ENCODE measurements at regions not wholly inside any gene's neighbourhood (a gene's known extent, or its start where the extent isn't known, plus 50 kb on each side); places are given as distances from the start of the nearest gene placed in this dataset.

DNA sequence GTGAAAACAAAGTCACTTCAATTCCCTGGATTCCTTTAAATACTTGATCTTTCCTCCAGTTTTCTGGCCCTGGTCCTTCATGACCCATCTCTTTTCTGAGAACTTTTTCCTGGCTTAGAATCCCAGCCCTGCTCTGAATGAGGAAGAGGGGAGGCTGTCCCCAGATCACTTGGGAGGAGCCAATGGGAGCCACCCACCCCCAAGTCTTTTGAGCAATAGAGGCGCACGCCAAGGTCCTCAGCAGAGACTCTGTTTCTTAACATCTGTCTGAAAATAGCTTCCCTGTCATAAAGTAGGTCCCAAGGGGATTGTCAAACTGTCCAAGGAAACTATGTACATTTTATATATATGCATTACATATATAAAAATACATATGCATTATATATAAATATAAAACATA lies 126.8 kb downstream of the ADRA2A start:
- DNase-seq (ENCODE audit: low spot score) = no peak

DNA sequence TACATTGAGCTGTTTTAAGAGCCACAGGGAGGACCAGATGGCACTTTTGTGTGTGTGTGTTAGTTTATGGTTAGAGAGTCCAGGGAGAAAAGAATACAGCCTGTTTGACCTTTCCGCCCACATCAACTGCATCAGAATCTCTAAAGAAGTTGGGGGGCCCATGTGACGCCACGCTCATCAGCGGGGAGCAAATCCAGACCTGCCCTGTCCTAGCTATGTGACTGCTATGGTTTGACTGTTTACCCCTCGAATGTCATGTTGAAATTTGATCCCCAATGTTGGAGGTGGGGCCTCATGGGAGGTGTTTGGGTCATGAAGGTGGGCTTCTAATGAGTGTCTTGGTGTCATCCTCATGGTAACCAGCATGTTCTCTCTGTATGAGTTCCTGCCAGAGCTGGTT lies 128.0 kb downstream of the ADRA2A start:
- DNase-seq (ENCODE audit: low spot score) = no peak

GRCh38 chr10:111206521-111206920 lies 129.7 kb downstream of the ADRA2A start:
- DNase-seq (ENCODE audit: low spot score) = no peak

DNA sequence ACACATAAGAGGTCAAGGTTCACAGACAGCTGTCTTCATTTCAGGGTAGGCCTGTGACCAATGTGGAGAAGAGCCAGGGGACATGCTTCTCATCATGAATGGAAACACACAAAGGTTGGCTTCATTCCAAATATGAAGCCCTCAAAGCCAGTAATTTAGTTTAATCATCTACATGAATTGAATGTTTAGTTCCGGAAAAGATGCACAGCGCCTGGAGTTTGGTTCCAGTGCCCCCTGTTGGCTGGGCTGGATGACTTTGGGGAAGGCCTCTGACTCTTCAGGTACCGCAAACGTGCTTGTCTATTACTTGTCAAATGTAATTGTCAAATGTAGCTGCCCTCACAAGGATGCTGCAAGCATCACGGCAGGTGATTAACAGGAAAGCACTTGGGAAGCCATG lies 130.7 kb downstream of the ADRA2A start:
- peak; percentile 20 for DNase-seq (ENCODE audit: low spot score)

- DNase-seq (ENCODE audit: low spot score) = no peak
Measured at GRCh38 chr10:111208951-111209350, 132.1 kb downstream of the ADRA2A start.

DNA sequence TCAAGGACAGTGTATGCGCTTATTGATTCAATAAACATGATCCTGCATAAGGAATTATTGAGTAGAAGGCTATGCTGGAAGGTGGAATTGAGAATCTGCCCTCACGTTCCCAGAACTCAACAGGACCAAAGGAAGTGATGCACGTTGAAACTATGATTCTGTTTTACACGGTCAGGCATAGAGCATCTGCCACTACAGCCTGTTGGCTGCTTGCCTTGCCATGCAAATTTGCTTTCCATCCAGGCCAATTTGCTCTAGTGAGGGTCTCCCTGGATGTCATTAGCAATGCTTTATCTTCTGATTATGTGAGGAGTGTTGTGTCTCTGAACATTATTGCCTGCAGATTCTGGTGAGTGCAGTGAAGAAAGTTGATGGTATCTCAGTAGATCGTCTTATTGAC lies 132.9 kb downstream of the ADRA2A start:
- no peak for DNase-seq (ENCODE audit: low spot score)

GRCh38 chr10:111211241-111211640 lies 134.4 kb downstream of the ADRA2A start:
- no peak for DNase-seq (ENCODE audit: low spot score)

DNA sequence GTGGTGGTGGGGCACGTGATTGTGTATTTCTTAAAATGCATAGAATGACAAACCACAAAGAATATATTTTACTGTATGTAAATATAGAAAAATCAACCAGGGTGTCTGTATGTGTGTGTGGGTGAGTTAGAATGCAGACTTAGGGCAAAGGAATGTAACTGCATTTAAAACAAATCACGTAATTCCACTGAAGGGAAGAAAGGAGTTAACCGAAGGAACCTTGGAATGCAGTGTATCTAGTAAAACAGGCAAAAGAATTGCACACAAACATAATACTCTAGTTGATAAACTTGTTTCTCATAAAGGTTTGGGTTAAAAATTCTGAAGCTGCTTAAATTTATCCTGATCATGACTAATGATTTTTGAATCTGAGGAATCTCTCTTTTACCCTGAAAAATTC lies 134.9 kb downstream of the ADRA2A start:
- DNase-seq (ENCODE audit: low spot score) = no peak

DNA sequence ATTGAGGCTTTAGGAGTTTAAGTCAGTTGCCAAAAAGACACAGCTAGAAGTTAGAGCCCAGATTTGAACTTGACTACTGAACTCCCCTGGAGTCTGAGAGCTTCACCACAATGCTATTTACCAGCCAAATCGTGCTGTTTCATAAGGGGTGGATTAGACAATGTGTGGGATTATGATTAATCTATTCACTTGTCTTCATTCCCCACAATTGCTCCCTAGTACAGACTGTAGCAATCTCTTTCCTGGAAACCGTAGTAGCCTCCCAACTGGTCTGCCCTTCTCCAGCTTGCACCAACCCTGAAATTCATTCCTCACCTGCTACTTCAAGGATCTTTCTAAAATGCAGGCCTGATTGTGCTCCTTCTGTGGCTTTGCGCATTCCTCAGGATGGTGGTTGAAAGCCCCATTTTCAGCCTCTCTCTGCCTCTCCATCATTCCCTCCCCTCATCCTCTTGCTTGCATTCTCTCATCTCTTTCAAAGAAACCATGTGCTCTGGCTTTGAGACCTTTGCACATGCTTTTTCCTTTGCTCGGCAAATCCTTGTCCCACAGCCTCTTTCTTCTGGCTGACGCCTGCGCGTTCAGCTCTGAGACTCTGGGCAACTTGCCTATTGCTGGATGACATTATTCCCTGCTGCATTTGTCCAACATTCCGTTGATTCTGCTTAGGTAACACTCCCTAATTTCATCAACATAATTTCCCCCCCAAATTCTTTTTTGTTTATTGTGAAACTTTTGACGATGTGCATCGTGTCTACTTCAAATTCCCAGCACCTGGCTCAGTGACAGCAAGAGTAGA lies 145.1 kb downstream of the ADRA2A start:
- no peak for DNase-seq (ENCODE audit: low spot score)

DNA sequence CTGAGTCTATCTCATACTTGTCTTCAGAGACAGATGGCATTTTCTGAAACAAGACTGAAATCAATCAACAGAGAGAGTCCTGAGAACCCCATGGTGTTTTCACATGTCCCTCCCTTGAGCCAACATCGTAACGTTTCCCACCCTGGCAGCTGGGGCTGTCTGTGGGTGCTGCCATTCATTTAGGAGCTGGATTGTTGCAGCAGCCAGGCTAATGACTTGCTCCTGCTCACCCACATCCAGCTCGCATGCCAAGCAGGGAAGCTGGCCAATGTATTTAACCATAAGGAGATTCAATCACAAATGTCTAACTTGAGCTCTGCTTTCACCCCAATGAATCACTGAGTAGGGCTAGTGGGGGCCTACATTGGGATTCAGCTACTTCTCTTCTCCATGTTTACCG lies 146.1 kb downstream of the ADRA2A start:
- no peak for DNase-seq (ENCODE audit: low spot score)

DNA sequence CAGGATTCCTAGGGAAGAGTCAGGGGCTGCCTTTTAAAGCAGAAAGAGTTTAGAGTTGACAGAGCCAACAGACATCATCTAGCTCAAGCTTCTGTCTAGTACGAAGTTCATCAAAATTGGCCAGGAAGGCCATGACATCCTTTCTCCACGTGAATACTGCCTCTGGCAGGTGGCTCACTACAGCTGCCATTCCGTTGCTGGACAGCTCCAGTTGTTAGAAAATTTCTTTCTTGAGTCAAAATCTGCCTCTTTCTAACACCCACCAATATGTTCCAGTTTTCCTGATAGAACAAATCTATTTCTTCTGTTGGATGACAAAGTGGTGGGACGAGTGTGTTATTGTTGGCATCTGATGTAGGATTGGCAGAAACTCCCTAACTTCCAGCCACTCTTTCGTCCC lies 154.9 kb downstream of the ADRA2A start:
- DNase-seq (ENCODE audit: low spot score) = no peak

GRCh38 chr10:111233439-111233838 lies 156.6 kb downstream of the ADRA2A start:
- no peak for DNase-seq (ENCODE audit: low spot score)

DNA sequence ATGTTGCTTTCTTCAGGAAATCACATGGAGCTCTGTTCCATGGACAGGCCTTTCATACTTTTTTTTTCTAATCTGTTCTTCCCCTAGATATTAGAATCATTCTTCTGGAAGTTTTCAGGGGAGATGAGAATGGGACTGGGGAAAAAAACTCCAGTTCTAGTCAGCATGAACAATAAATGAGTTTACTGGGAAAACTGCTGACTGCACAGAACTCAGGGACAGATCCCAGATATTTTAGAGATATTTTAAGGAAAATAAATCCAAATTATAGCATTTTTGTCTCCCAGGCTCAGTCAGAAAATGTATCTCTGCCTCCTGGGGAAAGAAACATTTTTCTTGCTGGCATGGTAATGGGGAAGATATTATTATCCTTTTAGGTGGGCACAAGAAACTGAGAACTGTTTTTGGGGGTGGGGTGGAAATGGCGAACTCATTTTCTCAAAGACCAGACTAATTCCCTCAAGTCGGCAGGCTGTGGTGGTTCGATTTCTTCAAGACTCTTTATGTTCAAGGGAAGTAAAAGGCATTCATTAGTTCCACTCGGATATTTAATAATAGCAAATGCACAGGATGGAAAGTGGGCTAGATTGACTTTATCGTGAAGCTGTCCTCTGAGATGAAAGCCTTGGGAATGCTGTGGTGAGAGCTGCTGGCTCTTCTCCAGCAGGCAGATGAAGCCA lies 157.5 kb downstream of the ADRA2A start:
- DNase-seq (ENCODE audit: low spot score) = no peak

DNA sequence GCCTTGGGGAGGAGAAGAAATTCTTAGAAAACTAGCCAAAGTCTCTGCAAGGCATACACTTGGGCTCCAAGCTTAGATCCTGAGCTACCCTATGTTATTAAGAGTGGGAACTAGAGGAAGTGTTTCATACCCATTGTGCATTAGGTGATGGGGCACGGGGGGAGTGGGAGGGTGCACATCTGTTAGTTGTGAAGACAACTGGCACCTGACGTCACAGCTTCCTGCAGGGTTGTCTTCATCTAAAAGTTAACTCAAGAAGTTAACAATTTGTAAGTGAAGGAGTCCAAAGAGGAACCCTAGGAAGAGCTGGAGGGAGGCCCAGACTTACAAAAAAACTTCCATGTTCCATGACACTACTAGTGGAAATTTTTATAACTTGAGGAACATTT lies 158.1 kb downstream of the ADRA2A start:
- DNase-seq (ENCODE audit: low spot score) = no peak

DNA sequence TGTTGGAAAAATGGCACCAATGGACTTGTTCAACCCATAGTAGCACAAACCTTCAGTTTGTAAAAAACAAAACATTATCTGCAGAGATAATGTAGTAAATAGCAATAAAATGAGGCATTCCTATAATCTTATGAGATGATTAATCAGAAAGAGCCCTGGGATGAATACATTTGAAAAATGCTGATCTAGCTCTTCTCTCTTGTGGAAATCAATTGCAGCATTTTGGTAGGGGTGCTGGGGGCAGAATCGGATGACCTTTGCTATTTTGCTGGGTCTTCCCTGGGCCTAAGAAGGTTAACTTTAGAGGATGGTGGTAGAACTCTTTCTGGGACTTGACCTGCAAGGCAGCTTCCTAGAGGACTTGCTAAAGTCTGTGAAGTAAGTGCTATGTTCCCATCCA lies 163.5 kb downstream of the ADRA2A start:
- no peak for DNase-seq (ENCODE audit: low spot score)

DNA sequence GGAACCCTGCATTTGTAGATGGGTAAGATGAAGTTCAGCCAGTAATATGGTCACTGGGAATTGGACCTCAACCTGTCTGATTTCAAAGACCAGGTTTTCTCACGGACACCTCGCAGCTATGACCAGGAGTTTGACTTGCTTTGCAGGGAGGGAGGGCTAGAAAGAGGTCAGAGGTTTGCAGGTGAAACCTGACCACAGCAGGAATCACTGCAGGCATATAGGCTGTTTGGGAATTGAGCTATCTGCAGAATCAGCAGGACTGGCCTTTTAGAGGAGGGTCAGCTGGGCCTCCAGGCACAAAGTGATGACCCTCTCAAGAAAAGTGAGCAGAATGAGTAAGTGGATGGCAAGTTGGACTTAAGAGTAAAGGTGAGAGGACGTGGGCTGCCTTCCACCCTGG lies 166.3 kb downstream of the ADRA2A start:
- DNase-seq (ENCODE audit: low spot score) = no peak

DNA sequence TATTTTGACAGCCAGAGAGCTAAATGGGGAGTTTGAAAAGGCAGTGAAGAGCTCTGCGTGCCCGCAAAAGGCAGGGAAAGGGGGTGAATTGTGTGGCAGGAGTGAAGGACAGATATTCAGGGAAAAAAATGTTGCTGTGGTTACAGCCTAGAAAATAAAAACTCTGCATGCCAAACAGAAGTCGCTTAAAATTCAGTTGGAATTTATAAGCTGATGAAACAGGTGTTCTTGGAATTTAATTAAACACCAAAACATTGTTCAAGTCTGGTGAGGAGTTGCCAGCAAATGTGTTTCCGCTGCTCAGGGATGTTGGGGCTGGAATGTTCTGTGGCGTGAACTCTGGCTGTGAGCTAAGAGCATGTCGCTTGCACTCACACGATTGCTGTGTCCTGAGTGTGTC lies 169.3 kb downstream of the ADRA2A start:
- DNase-seq (ENCODE audit: low spot score) = no peak

- DNase-seq (ENCODE audit: low spot score) = no peak
Measured at GRCh38 chr10:111246814-111247452, 170.1 kb downstream of the ADRA2A start.

DNA sequence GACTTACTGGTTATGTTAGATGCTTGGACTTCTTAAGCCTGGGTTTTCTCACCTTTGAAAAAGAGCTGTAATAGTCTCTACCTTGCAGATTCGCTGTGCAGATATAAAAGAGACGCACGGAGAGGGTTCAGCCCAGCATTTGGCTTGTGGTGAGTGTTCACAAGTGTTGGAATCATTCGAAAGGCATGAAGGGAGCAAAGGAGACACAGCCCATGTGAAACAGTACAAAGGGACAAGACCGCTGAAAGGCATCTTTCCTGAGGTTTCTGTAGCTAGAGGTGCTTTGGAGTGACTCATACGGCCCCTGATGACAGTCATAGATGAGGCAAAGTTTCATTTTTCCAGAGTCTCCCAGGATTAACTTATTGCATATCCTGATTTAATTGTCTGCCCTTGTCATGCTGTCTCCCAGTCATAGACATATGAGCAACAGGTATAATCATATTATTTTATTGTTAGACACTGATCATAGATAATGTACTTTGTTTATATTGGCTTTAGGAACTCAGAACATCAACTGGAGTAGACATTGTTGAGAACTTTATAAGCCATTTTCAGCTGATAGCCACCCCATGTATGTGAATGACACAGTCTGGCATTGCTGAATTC lies 171.1 kb downstream of the ADRA2A start:
- no peak for DNase-seq (ENCODE audit: low spot score)

- DNase-seq (ENCODE audit: low spot score) = no peak
Measured at GRCh38 chr10:111249925-111250324, 173.1 kb downstream of the ADRA2A start.

- DNase-seq (ENCODE audit: low spot score) = no peak
Measured at GRCh38 chr10:111261081-111261615, 184.3 kb downstream of the ADRA2A start.

- no peak for DNase-seq (ENCODE audit: low spot score)
Measured at GRCh38 chr10:111265341-111265740, 188.5 kb downstream of the ADRA2A start.

DNA sequence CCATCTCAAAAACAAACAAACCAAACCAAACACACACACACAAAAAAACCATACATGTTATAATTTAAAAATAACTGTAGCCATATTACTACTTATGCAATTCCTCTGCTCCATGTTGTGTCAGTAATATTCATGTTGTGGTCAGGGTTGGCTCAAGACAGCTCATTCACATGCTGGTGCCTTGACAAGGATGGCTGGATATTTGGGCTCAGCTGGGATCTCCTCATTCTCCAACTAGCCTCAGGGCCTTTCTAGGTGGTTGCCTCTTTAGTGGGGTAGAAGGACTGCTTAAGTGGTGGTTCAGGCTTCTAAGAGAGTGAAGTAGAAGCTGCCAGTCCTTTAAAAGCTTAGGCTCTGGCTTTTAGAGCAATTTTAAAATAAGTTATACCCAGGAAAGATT lies 189.3 kb downstream of the ADRA2A start:
- no peak for DNase-seq (ENCODE audit: low spot score)

Measured in NAMALWA (cell line).